GM21825 (cell line): ENCODE measurements at regions not wholly inside any gene's neighbourhood (a gene's known extent, or its start where the extent isn't known, plus 50 kb on each side); places are given as distances from the start of the nearest gene placed in this dataset.
"Not testable (repeated sequence)": the region's sequence is repeated elsewhere in the genome, so short reads cannot be mapped to it uniquely, and the experiment has no call there.

Source experiments
- ATAC-seq: cut with Tn5 transposase; IDR thresholded peaks from one replicate; pipeline ENCODE4 v1.9.1; 2021; ENCODE audit warnings: mild to moderate bottlenecking, moderate library complexity; ENCODE audit not compliant: unreplicated experiment

DNA sequence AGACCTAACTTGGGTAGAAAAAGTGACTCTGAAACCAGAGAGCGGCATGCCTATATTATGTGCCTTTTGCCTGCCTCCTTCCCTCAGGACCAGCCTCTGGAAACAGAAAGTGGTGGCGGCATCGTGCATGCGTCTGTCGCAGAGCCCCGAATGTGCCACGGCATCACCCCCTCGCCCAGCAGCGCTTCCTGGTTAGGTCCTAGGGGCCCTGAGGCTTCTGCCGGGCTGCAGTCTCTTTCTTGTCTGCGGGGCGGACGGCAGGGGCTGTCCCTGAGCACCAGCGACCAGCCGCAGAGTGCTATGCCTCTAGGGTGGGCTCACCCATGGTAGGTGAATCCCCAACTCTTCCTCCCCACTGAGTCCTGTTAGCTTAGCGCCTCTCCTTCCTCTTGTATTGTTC is 68.7 kb downstream of the VSIG4 start:
- ATAC-seq: no peak

DNA sequence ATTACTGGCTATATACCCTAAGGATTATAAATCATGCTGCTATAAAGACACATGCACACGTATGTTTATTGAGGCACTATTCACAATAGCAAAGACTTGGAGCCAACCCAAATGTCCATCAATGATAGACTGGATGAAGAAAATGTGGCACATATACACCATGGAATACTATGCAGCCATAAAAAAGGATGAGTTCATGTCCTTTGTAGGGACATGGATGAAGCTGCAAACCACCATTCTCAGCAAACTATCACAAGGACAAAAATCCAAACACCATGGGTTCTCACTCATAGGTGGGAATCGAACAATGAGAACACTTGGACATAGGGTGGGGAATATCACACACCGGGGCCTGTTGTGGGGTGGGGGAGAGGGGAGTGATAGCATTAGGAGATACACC is 72.7 kb downstream of the VSIG4 start:
- ATAC-seq: not testable (repeated sequence)

DNA sequence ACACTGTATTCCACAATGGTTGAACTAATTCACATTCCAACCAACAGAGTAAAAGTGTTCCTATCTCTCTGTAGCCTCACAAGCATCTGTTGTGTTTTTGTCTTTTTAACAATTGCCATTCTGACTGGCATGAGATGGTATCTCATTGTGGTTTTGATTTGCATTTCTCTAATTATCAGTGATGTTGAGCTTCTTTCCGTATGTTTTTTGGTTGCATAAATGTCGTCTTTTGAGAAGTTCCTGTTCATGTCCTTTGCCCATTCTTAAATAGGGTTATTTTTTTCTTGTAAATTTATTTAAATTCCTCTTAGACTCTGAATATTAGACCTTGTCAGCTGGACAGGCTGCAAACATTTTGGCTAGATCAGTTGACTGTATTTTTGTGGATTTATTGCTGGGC is 78.2 kb downstream of the VSIG4 start:
- no peak for ATAC-seq

DNA sequence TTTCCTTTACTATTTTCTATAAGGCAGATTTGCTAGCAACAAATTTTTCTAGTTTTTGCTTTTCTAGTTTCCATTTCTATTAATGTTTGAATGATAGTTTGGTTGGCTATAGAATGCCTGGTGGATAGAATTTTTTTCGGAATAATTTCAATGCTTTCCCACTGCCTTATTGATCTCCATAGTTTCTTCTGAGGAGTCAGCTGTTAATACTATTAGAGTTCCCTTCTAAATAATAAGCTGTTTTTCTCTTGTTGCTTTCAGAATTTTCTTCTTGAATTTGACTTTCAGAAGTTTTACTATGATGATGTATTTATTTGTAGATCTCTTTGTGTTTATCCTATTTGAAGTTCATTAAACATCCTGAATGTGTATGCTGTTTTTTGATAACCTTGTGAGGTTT is 91.8 kb downstream of the VSIG4 start:
- ATAC-seq: no peak

DNA sequence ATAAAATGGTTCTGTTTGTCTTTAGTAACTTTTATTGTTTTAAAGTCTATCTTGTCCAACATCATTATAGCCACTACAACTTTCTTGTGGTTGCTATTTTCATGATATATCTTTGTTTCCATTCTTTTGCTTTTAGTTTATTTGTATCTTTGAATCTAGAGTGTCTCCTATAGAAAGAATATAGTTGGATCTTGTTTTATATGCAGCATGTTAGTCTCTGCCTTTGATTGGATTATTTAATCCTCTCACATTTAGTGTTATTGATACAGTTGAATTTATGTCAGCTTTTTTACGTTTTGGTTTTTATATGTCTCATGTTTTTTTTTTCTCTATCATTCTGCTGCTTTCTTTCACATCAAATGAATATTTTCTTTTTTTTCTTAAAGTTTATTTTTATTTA is 98.1 kb downstream of the VSIG4 start:
- ATAC-seq: no peak

DNA sequence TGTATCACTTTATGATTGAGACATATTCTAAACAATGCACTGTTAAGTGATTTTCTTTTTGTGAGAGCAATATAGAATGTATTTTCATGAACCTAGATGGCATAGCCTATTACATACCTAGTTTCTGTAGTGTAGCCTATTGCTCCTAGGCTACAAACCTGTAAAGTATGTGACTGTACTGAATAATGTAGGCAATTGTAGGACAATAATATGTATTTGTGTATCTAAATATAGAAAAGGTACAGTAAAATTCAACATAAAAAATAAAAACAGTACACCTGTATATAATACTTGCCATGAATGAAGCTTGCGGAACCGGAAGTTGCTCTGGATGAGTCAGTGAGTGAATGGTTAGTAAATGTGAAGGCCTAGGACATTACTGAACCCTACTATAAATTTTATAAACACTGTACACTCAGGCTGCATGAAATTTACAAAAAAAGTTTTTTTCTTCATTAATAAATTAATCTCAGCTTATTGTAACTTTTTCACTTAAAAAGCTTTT is 106.7 kb downstream of the VSIG4 start:
- no peak for ATAC-seq

DNA sequence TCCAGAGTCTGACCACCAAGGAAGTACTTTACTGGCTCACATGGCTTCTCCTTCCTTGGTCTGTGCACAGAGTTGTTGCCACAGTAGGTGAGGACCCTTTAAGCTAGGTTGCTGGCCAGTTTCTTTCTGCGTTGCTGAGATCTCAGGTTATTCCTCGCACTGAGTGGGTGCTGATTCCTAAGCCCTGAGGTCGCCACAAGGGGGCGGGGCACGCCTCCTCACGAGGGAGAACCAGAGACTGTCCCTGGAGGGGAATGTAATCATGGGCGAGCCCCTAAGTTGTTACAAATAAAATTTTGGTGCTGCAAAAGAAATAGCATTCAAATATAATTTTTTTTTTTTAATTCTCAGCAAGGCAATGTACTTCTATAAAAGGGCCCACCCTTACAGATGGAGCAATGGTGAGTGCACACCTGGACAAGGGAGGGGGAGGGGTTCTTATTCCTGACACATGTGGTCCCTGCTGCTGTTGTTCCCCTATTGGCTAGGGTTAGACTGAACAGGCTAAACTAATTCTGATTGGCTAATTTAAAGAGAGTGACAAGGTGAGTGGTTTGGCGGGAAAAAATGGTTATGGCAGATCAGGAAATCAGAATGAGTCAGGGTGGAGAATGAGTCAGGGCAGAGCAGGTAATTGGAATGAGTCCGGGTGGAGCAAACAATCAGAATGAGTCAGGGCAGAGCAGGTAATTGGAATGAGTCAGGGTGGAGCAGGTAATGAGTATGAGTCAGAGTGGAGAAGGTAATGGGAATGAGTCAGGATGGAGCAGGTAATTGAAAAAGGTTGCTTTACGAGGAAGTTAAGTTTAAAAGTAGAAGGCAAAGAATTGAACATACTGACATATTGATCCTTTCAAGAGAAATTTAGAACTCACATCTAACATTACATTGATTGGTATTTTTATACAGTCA is 107.5 kb downstream of the VSIG4 start:
- ATAC-seq: no peak

DNA sequence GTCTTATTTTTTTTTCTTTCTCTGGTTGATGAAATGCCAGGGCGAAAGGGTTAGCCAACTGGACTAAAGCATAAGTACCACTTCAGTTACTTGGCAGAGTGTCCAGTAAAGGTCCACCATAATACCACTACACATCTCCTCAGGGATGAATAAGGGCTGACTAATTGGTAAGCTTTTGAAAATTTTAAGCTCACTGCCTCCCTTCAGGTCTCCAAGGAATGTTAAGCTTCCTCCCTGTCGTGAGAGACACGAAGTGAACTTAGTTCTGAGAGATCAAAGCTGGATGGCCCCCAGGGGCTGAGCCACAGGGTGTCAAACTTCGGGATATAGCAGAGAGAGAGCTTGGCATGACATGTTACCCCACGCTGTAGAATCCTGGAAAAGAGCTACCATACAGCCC is 111.4 kb downstream of the VSIG4 start:
- ATAC-seq: no peak

DNA sequence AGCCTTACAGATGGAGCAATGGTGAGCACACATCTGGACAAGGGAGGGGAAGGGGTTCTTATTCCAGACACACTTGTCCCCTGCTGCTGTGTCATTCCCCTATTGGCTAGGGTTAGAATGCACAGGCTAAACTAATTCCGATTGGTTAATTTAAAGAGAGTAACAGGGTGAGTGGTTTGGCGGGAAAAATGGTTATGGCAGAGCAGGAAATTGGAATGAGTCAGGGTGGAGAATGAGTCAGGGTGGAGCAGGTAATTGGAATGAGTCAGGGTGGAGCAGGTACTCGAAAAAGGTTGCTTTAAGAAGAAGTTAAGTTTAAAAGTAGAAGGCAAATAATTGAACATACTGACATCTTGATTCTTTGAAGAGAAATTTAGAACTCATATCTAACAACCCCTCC is 112.5 kb downstream of the VSIG4 start:
- not testable (repeated sequence) for ATAC-seq

DNA sequence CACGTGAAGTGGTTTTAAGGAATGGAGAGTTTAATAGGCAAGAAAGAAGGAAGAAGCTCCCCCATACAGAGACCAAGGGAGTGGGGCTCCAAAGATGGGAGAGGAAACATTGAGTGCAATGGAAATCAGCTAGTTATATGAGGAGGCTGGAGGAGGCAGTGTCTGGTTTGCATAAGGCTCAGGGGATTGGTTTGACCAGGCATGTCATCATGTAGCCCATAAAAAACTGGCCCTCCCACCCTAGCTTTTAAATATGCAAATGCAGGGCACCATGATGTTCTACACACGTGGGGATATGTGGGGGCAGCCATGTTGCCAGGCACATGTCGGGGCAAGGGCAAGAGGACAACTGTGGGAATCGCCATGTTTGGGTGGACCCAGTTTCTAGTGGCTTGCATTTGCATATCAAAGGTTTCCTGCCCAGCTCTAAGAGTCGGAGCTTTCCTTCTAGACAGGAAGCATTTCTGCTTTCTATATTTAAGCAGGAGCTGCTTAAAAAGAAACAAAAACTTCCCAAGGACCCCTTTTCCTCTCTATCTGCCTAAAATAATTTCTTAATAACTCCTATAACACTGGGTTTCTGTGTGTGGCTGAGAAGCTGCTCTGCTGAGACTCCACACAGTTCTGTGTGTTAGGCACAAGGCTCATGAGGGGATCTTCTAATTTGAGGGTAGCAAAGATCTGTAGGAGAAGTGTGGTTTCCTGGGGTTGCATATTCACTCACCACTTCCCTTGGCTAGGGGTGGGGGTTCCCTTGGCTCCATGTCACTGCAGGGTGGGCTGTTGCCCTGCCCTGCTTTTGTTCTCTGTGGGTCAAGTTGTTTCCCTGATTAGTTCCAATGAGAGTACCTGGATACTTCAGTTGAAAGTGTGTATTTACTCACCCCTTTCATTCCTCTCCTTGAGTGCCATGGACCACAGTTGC is 113.5 kb downstream of the VSIG4 start:
- peak; percentile 65 for ATAC-seq

DNA sequence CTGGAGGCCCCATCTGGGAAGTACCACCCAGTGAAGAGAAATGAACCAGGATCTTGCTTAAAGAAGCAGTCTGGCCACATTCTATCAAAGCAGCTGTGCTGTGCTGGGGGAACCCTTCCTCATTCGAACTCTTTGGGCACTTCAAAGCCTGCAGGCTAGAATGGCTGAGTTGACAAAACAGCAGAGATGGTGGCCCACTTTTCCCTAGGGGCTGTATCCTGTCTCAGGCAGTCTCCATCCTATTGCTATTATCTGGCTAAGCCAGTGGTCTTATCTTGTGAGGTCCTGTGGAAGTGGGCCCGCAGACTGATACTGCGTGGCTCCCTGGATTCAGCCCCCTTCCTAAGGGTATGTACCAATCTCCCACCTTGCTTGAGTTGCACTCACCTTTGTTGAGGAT is 114.3 kb downstream of the VSIG4 start:
- ATAC-seq: no peak

DNA sequence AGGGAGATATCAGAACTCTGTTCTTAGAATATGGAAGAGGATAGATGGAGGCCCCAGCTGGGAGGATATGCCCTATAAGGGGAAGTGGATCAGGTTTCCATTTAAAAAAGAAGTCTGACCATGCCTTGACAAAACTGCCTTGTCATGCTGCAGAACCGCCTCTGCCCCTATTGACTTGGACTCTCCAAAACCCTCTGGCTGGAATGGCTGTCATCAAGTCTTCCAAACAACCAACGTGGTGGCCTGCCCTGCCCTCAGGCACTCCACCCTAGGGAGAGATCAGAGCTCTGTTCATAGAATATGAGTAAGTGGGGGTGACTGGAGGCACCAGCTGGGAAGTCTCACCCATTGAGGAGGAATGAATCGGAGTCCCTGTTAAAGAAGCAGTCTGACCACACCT is 114.9 kb downstream of the VSIG4 start:
- no peak for ATAC-seq

DNA sequence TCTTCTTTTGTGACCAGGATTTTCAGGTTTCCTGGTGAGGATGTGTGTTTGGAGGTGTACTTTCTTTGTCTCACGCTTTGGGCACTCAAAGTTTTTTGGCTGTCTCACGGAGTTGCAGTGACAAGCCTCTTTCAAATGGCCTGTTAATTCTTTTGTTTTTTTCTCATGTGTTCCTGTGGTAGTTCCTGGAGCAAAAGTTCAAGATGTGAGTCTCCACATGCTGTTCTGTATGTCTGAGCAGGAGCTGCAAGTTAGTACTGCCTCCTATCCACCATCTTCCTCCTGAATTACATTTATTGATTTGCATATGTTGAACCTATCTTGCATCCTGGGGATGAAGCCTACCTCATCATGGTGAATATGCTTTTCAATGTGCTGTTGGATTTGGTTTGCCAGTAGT is 118.5 kb downstream of the VSIG4 start:
- ATAC-seq: no peak

DNA sequence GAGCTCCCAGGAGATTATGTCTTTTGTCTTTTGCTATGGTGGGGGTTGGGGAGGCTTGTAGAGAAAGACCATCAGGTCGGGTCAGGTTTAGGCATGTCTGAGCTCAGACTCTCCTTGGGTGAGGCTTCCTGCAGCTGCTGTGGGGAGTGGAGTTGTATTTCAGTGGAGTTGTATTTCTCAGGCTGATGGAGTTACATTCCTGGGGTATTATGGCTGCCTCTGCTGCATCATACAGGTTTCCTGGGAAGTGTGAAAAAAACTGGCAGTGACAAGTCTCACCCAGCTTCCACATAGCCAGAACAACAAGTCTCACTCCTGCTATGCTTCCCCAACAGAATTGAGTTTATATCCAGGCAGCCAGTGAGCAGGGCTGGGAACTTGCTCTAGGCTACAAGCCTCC is 119.3 kb downstream of the VSIG4 start:
- no peak for ATAC-seq

DNA sequence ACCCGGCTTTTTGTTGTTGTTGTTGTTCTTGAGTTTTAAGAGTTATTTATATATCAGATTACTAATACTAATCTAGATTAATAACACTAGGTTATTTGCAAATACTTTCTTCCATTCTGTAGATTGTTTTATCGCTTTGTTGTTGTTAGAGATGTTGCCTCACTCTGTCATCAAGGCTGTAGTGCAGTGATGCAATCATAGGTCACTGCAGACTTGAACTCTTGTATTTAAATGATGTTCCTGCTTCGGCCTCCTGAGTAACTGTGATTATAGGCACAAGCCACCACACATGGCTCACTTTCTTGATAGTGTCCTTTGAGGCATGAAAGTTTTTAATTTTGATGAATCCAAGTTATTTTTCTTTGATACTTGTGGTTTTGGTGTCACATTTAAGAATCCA is 129.0 kb downstream of the VSIG4 start:
- no peak for ATAC-seq

DNA sequence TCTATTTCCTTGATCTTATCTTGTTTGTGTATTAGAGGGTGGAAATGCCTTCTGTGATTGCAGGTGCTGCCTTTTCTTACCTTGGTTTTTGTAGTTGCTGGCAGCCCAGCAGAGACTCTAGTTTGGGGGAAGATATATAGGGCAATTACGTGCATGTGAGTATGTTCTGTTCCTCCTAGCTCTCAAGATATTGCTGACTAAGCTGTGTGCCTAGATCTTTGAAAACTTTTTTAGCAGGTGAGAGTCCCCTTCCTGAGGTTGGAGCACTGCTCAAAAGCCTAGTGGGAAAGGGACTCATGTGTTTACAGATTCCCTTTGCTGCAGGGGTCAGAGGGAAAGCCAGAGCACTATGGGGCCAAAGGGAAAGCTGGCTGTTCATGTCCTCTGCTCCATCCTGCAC is 136.1 kb downstream of the VSIG4 start:
- ATAC-seq: no peak

DNA sequence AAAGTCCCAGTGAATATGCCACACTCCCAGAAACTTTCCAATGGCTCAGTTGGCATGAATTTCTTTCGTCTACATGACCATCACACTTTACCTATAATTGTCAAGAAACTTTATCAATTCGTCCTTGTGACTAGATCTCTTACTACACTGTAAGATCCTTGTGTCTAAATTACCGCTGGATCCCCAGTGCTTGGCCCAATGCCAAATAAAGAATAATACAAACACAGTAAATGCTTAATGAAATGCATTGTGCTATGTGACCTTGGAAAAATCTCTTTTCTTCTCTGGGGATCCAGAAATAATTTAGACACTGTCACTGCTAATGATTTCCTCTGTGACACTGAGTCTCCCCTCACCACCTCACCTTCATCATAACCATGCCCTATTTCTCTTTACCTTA is 137.9 kb downstream of the VSIG4 start:
- no peak for ATAC-seq

DNA sequence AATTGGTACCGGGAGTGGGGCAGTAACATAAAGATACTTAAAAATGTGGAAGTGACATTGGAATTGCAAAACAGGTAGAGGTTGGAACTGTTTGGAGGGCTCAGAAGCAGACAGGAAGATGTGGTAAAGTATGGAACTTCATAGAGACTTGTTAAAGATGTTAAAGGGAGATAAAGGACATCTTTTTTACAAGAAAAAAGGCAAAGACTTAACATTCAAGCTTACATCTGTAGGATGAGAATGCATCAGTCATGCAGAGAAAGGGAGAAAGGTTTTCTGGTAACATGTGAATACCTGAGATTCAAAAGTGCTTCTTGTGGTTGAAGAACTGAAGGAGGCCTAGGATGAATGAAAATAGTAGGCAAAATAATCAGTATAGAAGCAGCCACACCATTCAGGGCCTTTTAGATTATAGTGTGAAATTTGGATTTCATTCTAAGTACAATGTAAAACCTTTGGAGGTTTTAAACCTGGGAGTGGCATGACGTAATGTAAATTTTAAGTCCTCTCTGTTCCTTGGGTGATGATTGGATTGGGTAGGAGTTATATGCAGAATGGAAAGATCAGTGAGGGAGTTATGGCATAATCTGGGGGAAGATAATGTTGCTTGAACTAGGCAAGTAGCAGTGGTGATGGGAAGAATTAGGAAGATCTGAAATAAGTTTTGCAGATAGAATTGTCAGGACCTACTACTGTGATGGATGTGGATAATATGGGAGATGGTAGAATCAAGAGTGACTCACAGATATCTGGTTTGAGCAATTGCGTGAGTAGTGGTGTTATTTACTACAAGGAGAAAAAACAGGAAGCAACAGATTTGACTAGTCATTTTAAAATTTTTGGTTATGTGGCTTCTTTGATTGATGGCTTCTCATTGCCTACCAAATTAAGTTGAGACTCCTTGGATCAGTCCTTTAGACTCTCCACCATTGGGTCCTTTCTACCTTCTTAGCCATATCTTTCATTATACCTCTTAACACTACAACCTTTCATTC is 138.7 kb downstream of the VSIG4 start:
- ATAC-seq: no peak

DNA sequence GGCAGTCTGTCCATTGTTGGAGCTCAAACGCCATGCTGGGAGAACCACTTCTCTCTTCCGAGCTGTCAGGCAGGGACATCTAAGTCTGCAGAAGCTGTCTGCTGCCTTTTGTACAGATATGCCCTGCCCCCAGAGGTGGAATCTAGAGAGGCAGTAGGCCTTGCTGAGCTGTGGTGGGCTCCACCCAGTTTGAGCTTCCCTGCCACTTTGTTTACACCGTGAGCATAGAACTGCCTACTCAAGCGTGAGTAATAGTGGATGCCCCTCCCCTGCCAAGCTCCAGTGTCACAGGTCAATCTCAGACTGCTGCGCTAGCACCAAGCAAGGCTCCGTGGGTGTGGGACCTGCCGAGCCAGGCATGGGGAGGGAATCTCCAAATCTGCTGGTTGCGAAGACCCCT is 145.7 kb downstream of the VSIG4 start:
- ATAC-seq: no peak

DNA sequence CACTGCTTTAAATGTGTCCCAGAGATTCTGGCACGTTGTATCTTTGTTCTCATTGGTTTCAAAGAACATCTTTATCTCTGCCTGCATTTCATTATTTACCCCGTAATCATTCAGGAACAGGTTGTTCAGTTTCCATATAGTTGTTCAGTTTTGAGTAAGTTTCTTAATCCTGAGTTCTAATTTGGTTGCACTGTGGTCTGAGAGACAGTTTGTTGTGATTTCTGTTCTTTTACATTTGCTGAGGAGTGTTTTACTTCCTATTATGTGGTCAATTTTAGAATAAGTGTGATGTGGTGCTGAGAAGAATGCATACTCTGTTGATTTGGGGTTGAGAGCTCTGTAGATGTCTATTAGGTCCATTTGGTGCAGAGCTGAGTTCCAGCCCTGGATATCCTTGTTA is 148.1 kb downstream of the VSIG4 start:
- ATAC-seq: not testable (repeated sequence)
